K562 (cell line): ENCODE measurements at regions not wholly inside any gene's neighbourhood (a gene's known extent, or its start where the extent isn't known, plus 50 kb on each side); places are given as distances from the start of the nearest gene placed in this dataset.

Source experiments
- ATAC-seq: fragments of 200-7000 bp; cut with Tn5 transposase; 3 replicates; pipeline ENCODE4 v1.9.1; 2020; ENCODE audit warnings: moderate library complexity
- BruUV-seq: library from RNA; stranded (reverse); fragments of 400-500 nt; replicated peaks from 2 replicates; lab custom pipeline; 2021; lab: Mats Ljungman, UMichigan
- CTCF ChIA-PET: fragments of 300-600 bp; formaldehyde crosslinking; extraction: SDS; loops from one replicate; lab custom pipeline; 2021; ENCODE audit warnings: low intra/inter-chr PET ratio; lab: Yijun Ruan, JAX
- POLR2A ChIA-PET: fragments of 300-600, 350-650 bp; sonication (Branson Sonifier 250); formaldehyde crosslinking; extraction: SDS; loops from one replicate; lab custom pipeline; 2021; ENCODE audit warnings: antibody characterized with exemption, inconsistent platforms; lab: Yijun Ruan, JAX
- DNase-seq, 4 experiments: peaks; one replicate each; pipeline versions ENCODE4 v3.0.0 to v3.0.0-alpha.2; 2011 to 2018; ENCODE audit warnings: low spot score in 3 of 4, mixed read lengths in 3 of 4; ENCODE audit errors: extremely low read depth in 1 of 4
- FAIRE-seq: peaks from 2 replicates; lab custom pipeline; 2011; peaks lifted over from hg19 to GRCh38; lab: Jason Lieb, UNC
- H2AFZ ChIP-seq: 2 replicates; pipeline ENCODE4 v1.6.0; 2011; ENCODE audit warnings: low read depth, low read length, control low read depth, inconsistent platforms
- H3K27ac ChIP-seq: fragments of 200-600 bp; 3 replicates; pipeline ENCODE4 v1.8.0; 2011; ENCODE audit warnings: low read depth, mild to moderate bottlenecking, control low read depth, inconsistent platforms, low read length, moderate library complexity, mixed read lengths; ENCODE audit errors: extremely low read depth
- H3K27me3 ChIP-seq, 2 experiments: fragments of 300-600 bp in 1 of 2; 2 replicates in 1 of 2; 3 replicates in 1 of 2; pipeline versions ENCODE4 v1.6.0 to v1.8.0; 2011; ENCODE audit warnings: inconsistent platforms in 2 of 2, low read length in 2 of 2, mild to moderate bottlenecking in 1 of 2, mixed read lengths in 1 of 2, moderate library complexity in 1 of 2; ENCODE audit not compliant: control insufficient read depth in 2 of 2, insufficient read depth in 2 of 2
- H3K36me3 ChIP-seq: fragments of 300-600 bp; 3 replicates; pipeline ENCODE4 v1.8.0; 2011; ENCODE audit warnings: mild to moderate bottlenecking, low read length, inconsistent platforms; ENCODE audit not compliant: control insufficient read depth, insufficient read depth
- H3K4me1 ChIP-seq, 2 experiments: fragments of 200-600 bp in 1 of 2; replicated peaks in 1 of 2; 2 replicates in 1 of 2; 3 replicates in 1 of 2; pipeline versions ENCODE4 v1.5.1 to v1.8.0; 2011; ENCODE audit warnings: inconsistent platforms in 2 of 2, low read length in 2 of 2, mild to moderate bottlenecking in 1 of 2, mixed read lengths in 1 of 2, moderate library complexity in 1 of 2; ENCODE audit not compliant: control insufficient read depth in 2 of 2, insufficient read depth in 2 of 2
- H3K4me2 ChIP-seq: 2 replicates; pipeline ENCODE4 v1.6.1; 2011; ENCODE audit warnings: low read length, control low read depth, inconsistent platforms, mixed read lengths; ENCODE audit not compliant: insufficient read depth
- H3K4me3 ChIP-seq: fragments of 200-600 bp; sonication (generic), shearing (Covaris generic); 2 replicates; pipeline ENCODE4 v1.5.1; 2016; ENCODE audit warnings: control low read depth, inconsistent platforms
- H3K79me2 ChIP-seq: fragments of 200-600 bp; 3 replicates; pipeline ENCODE4 v1.8.0; 2011; ENCODE audit warnings: low read length, inconsistent platforms; ENCODE audit not compliant: control insufficient read depth, insufficient read depth
- H3K9ac ChIP-seq, 2 experiments: 2 replicates each; pipeline versions ENCODE4 v1.6.0 to v1.6.1; 2011; ENCODE audit warnings: low read depth in 2 of 2, low read length in 2 of 2, control low read depth in 1 of 2, inconsistent platforms in 1 of 2, mild to moderate bottlenecking in 1 of 2, mixed read lengths in 1 of 2; ENCODE audit not compliant: insufficient read depth in 1 of 2
- H3K9me1 ChIP-seq: one replicate; pipeline ENCODE4 v1.6.0; 2011; ENCODE audit warnings: inconsistent platforms, mild to moderate bottlenecking, low read length, moderate library complexity; ENCODE audit not compliant: control insufficient read depth, insufficient read depth
- H3K9me3 ChIP-seq: replicated peaks from 2 replicates; pipeline ENCODE4 v1.5.1; 2011; ENCODE audit warnings: low read depth, low read length, inconsistent platforms; ENCODE audit not compliant: control insufficient read depth, insufficient read depth
- H4K20me1 ChIP-seq: replicated peaks from 2 replicates; pipeline ENCODE4 v1.6.1; 2011; ENCODE audit warnings: low read length, inconsistent platforms, mixed read lengths; ENCODE audit not compliant: control insufficient read depth, insufficient read depth
- BCOR ChIP-seq: fragments of 450-650 bp; IDR thresholded peaks from 2 replicates; pipeline ENCODE4 v1.6.1; 2016
- BHLHE40 ChIP-seq: IDR thresholded peaks from 2 replicates; pipeline ENCODE4 v1.6.1; 2011; ENCODE audit warnings: low read length, improper control_type of control experiment
- CHD2 ChIP-seq: IDR thresholded peaks from 2 replicates; pipeline ENCODE4 v1.6.1; 2011; ENCODE audit warnings: low read depth, low read length
- MEIS2 ChIP-seq: fragments of 450-650 bp; IDR thresholded peaks from 2 replicates; pipeline ENCODE4 v1.6.1; 2014; ENCODE audit warnings: mild to moderate bottlenecking; ENCODE audit not compliant: partially characterized antibody
- MXD1 ChIP-seq: fragments of 250-450 bp; sonication (Bioruptor Pico); IDR thresholded peaks from 2 replicates; pipeline ENCODE4 v1.8.0; 2021; ENCODE audit warnings: borderline replicate concordance, mild to moderate bottlenecking, moderate library complexity; ENCODE audit not compliant: poor library complexity, severe bottlenecking
- MXI1 ChIP-seq: IDR thresholded peaks from 2 replicates; pipeline ENCODE4 v1.6.1; 2011; ENCODE audit warnings: low read depth, mild to moderate bottlenecking, improper control_type of control experiment, low read length
- NCOA2 ChIP-seq, 2 experiments: fragments of 450-650 bp; IDR thresholded peaks; 2 replicates each; pipeline ENCODE4 v1.6.1; 2018; ENCODE audit warnings: mild to moderate bottlenecking in 2 of 2, moderate library complexity in 1 of 2; ENCODE audit not compliant: partially characterized antibody in 2 of 2
- NELFE ChIP-seq: IDR thresholded peaks from 2 replicates; pipeline ENCODE4 v1.6.1; 2011; ENCODE audit warnings: mild to moderate bottlenecking; ENCODE audit not compliant: insufficient read depth, insufficient read length
- POLR2A ChIP-seq: fragments of 450-650 bp; conservative IDR thresholded peaks from 2 replicates; pipeline ENCODE4 v1.6.1; 2016
- TARDBP ChIP-seq: fragments of 450-650 bp; IDR thresholded peaks from 2 replicates; pipeline ENCODE4 v1.6.1; 2016
- TRIM24 ChIP-seq, 2 experiments: fragments of 450-650 bp; IDR thresholded peaks; 2 replicates each; pipeline ENCODE4 v1.6.1; 2016
- WHSC1 ChIP-seq: IDR thresholded peaks from one replicate; pipeline ENCODE4 v1.6.1; 2012; ENCODE audit warnings: low read length, control low read depth, inconsistent platforms
- ZC3H8 ChIP-seq: fragments of 450-650 bp; IDR thresholded peaks from 2 replicates; pipeline ENCODE4 v1.6.1; 2017
- ZFP36 ChIP-seq: fragments of 150-350 bp; IDR thresholded peaks from 2 replicates; pipeline ENCODE4 v1.6.1; 2018; ENCODE audit warnings: low read length, low read depth; ENCODE audit not compliant: partially characterized antibody
- ZNF274 ChIP-seq: IDR thresholded peaks from 2 replicates; pipeline ENCODE4 v1.6.1; 2011; ENCODE audit warnings: low read depth, mild to moderate bottlenecking, low read length, moderate library complexity, borderline replicate concordance
- ZNF384 ChIP-seq: IDR thresholded peaks from 2 replicates; pipeline ENCODE4 v1.6.1; 2012; ENCODE audit warnings: low read depth, low read length, improper control_type of control experiment
- ZZZ3 ChIP-seq: fragments of 450-650 bp; IDR thresholded peaks from 2 replicates; pipeline ENCODE4 v1.6.1; 2016; ENCODE audit warnings: antibody characterized with exemption, mild to moderate bottlenecking, moderate library complexity
- WGBS: fragments of 100-300 bp; shearing (Covaris generic); methylation state at CpG from one replicate; pipeline ENCODE4 v1.1.6; 2016; ENCODE audit warnings: low coverage, mixed read lengths; ENCODE audit not compliant: insufficient coverage; ENCODE audit errors: missing lambda C conversion rate; 5-methylcytosine and 5-hydroxymethylcytosine counted together
- in situ Hi-C: fragments of 300-500 bp; cut with MboI; formaldehyde crosslinking; loops from 4 replicates; pipeline ENCODE4 v1.15.0; 2018; ENCODE audit warnings: inconsistent platforms, mixed read lengths
- intact Hi-C: fragments of 100-400 bp; cut with micrococcal nuclease; formaldehyde crosslinking; loops from 2 replicates; pipeline ENCODE4 v1.14.2; 2022

DNA sequence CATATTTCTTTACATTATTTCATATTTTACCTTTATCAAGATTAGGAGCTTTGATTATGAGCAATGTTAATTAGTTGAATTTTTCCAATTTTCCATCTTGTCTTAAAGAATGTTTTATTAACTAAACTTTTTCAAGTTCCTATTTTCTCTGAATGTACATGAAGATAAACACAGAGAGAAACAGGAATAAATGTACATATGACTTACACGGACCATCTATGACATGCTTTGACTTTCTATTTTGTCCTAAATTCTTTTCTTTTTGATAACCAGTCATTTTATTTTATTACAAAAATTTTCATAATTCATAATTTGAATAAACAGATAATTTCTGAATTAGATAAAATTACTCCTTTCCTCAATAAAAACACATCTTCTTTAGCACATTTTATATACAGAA, 1038.8 kb upstream of the ARRDC3 start:
- intact Hi-C loops (no loop called here), in situ Hi-C loops (no loop called here)
- ChIA-PET POLR2A (no interaction called here), CTCF (no interaction called here)
- no peak for ATAC-seq
- H3K27me3 ChIP-seq = no peaks in the 10 kb centered on the region
- H3K27ac ChIP-seq = no peak overlapping the region
- FAIRE-seq = no peak
- no peaks in the 10 kb centered on the region; the same call in 1 of the 2 replicates for H3K9me3 ChIP-seq
- H4K20me1 ChIP-seq = no peaks in the 10 kb centered on the region
- no peak overlapping the region for H3K4me2 ChIP-seq
- no peaks in the 10 kb centered on the region for H3K79me2 ChIP-seq
- H2AFZ ChIP-seq = no peak overlapping the region
- BruUV-seq = no TSS peak
- no peaks in the 10 kb centered on the region for H3K36me3 ChIP-seq
- H3K9ac ChIP-seq = no peak overlapping the region
- 0% methylated on average over 1 of the region's 1 CpG for WGBS
- no peak overlapping the region for H3K4me3 ChIP-seq
- no peaks in the 10 kb centered on the region for H3K4me1 ChIP-seq
- DNase-seq = no peak
- H3K9me1 ChIP-seq = no peaks in the 10 kb centered on the region
- TF ChIP-seq ZFP36 (peak; percentile 37), NCOA2 (IDR thresholded peaks at IDR 0.05; ENCODE audit: partially characterized antibody in 2 of 2) (no peak)

- Histone ChIP-seq H3K27ac (no peak overlapping the region), H2AFZ (no peak overlapping the region), H3K9me1 (no peaks in the 10 kb centered on the region), H3K27me3 (no peaks in the 10 kb centered on the region), H3K79me2 (no peaks in the 10 kb centered on the region), H3K9ac (no peak overlapping the region), H3K36me3 (no peaks in the 10 kb centered on the region), H3K4me2 (no peak overlapping the region), H3K9me3 (no peaks in the 10 kb centered on the region; the same call in 1 of the 2 replicates), H3K4me3 (no peak overlapping the region), H4K20me1 (no peaks in the 10 kb centered on the region), H3K4me1 (no peaks in the 10 kb centered on the region)
- FAIRE-seq (no peak), DNase-seq (no peak), ATAC-seq (no peak)
- in situ Hi-C loops = no loop called here
- CTCF ChIA-PET = no interaction called here
- intact Hi-C loops = no loop called here
- TF ChIP-seq NELFE (no peak), TRIM24 (IDR thresholded peaks at IDR 0.05) (no peak), TARDBP (no peak), CHD2 (no peak), POLR2A (no peak), BHLHE40 (no peak), MXD1 (CRISPR knock-in tag) (no peak), ZNF274 (no peak), ZNF384 (no peak), MXI1 (no peak), BCOR (no peak), MEIS2 (no peak), ZC3H8 (no peak), WHSC1 (no peak), ZZZ3 (no peak)
- POLR2A ChIA-PET = no interaction called here
- BruUV-seq = no TSS peak
Observed at GRCh38 chr5:92421196-92421595, 1038.1 kb upstream of the ARRDC3 start.
